ENCODE measurements at regions not wholly inside any gene's neighbourhood (a gene's known extent, or its start where the extent isn't known, plus 50 kb on each side); places are given as distances from the start of the nearest gene placed in this dataset.

DNA sequence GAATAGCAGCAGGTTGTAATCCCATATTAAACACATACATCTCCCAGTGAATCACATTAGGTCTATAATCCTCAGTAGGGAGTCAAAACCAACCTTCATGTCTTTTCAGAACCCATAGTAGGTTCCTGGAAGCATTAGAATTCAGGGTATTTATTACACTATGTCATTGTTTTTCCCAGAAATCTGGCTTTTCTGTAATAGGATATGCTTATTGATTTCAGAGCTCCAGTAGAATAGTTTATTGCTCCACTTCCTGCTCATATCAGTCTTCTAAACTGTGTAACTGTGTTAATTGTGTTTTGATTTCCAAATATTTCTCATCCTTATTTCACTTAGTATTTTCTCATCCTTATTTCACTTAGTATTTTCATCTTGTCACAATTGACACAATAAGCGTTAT, 268.0 kb downstream of the CCDC59 start:
- no peak overlapping the region for H3K27ac ChIP-seq (ENCODE audit: low read depth in 1 of 2, low read length in 1 of 2)
- no peaks in the 10 kb centered on the region for H3K4me1 ChIP-seq (ENCODE audit: control insufficient read depth in 2 of 2, insufficient read depth in 2 of 2, low read length in 2 of 2)
- H3K27me3 ChIP-seq (ENCODE audit: control insufficient read depth in 2 of 2, insufficient read depth in 1 of 2, low read length in 1 of 2): no peaks in the 10 kb centered on the region
- peaks cover 0 to 3% of the 10 kb centered on the region in 2 donors for H3K9me3 ChIP-seq (ENCODE audit: control insufficient read depth in 2 of 2, insufficient read depth in 1 of 2, low read length in 1 of 2)
- H3K36me3 ChIP-seq (ENCODE audit: control insufficient read depth in 2 of 2, insufficient read depth in 2 of 2, low read length in 1 of 2): no peaks in the 10 kb centered on the region
- WGBS: 94% methylated on average over 1 of the region's 1 CpG
- no peak for DNase-seq (ENCODE audit: low read depth in 6 of 9, low spot score in 9 of 9)
- H3K4me3 ChIP-seq (ENCODE audit: low read length in 2 of 2): no peak overlapping the region

- DNase-seq (ENCODE audit: low read depth in 6 of 9, low spot score in 9 of 9): no peak
- no peaks in the 10 kb centered on the region for H3K36me3 ChIP-seq (ENCODE audit: control insufficient read depth in 2 of 2, insufficient read depth in 2 of 2, low read length in 1 of 2)
- H3K27ac ChIP-seq (ENCODE audit: low read depth in 1 of 2, low read length in 1 of 2): no peak overlapping the region
- H3K4me1 ChIP-seq (ENCODE audit: control insufficient read depth in 2 of 2, insufficient read depth in 2 of 2, low read length in 2 of 2): no peaks in the 10 kb centered on the region
- no peaks in the 10 kb centered on the region for H3K27me3 ChIP-seq (ENCODE audit: control insufficient read depth in 2 of 2, insufficient read depth in 1 of 2, low read length in 1 of 2)
- 85% methylated on average over 7 of the region's 7 CpGs for WGBS
- H3K4me3 ChIP-seq (ENCODE audit: low read length in 2 of 2): no peak overlapping the region
- H3K9me3 ChIP-seq (ENCODE audit: control insufficient read depth in 2 of 2, insufficient read depth in 1 of 2, low read length in 1 of 2): peaks cover 0 to 3% of the 10 kb centered on the region in 2 donors
These were observed 268.6 kb downstream of the CCDC59 start for GRCh38 chr12:82089369-82090121.

DNA sequence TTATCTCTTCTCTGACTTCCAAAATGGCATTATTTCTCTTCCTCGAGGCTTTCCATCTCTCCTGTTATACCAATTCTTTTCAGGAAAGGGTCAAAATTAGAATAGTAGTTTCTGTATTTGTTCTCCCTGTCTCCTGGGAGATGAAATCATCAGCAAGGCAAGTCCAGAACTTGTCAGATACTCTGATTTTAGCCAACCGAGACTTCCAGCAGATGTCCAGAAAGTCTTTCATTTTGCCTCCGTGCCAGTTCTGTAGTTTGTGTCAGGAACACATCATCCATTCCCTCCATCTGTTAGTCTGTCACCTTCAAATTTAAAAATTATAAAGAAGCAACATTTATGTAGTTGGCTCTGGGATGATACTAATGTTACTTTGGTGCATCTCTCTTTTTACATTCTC, 275.7 kb downstream of the CCDC59 start:
- peak in 1 of 9 donors; percentile 3 for DNase-seq (ENCODE audit: low read depth in 6 of 9, low spot score in 9 of 9)
- peaks cover 0 to 13% of the 10 kb centered on the region in 2 donors for H3K9me3 ChIP-seq (ENCODE audit: control insufficient read depth in 2 of 2, insufficient read depth in 1 of 2, low read length in 1 of 2)
- no peaks in the 10 kb centered on the region for H3K36me3 ChIP-seq (ENCODE audit: control insufficient read depth in 2 of 2, insufficient read depth in 2 of 2, low read length in 1 of 2)
- no peaks in the 10 kb centered on the region for H3K27me3 ChIP-seq (ENCODE audit: control insufficient read depth in 2 of 2, insufficient read depth in 1 of 2, low read length in 1 of 2)
- no peak overlapping the region for H3K27ac ChIP-seq (ENCODE audit: low read depth in 1 of 2, low read length in 1 of 2)
- WGBS: 86% methylated on average over 3 of the region's 3 CpGs
- H3K4me1 ChIP-seq (ENCODE audit: control insufficient read depth in 2 of 2, insufficient read depth in 2 of 2, low read length in 2 of 2): no peaks in the 10 kb centered on the region
- H3K4me3 ChIP-seq (ENCODE audit: low read length in 2 of 2): no peak overlapping the region

- Histone ChIP-seq H3K4me3 (ENCODE audit: low read length in 2 of 2) (no peak overlapping the region), H3K36me3 (ENCODE audit: control insufficient read depth in 2 of 2, insufficient read depth in 2 of 2, low read length in 1 of 2) (no peaks in the 10 kb centered on the region), H3K4me1 (ENCODE audit: control insufficient read depth in 2 of 2, insufficient read depth in 2 of 2, low read length in 2 of 2) (no peaks in the 10 kb centered on the region), H3K9me3 (ENCODE audit: control insufficient read depth in 2 of 2, insufficient read depth in 1 of 2, low read length in 1 of 2) (no peaks in the 10 kb centered on the region), H3K27ac (ENCODE audit: low read depth in 1 of 2, low read length in 1 of 2) (no peak overlapping the region), H3K27me3 (ENCODE audit: control insufficient read depth in 2 of 2, insufficient read depth in 1 of 2, low read length in 1 of 2) (no peaks in the 10 kb centered on the region)
- WGBS: 56% methylated on average over 2 of the region's 2 CpGs
- DNase-seq (ENCODE audit: low read depth in 6 of 9, low spot score in 9 of 9): no peak
These were observed 288.2 kb downstream of the CCDC59 start for GRCh38 chr12:82069931-82070514.

DNA sequence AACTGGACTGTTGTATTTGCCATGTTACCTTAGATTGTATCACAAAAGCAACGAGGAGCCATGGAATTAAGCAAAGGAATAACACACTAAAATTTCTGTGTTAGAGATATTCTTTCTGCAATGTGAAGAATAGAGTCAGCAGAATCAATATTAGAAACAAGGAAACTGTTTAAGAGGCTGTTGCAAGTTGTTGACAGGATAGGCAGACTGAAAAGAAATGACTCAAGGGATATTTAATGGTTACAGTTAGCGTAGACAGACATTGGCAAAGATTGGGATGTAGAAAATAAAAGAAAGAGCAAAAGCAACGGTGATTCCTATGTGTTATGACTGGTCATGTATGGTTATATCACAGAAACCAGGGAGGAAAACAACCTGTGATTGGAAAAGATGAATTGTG, 299.0 kb upstream of the PPFIA2 start:
- no peak for DNase-seq (ENCODE audit: low read depth in 6 of 9, low spot score in 9 of 9)
- Histone ChIP-seq H3K27ac (ENCODE audit: low read depth in 1 of 2, low read length in 1 of 2) (no peak overlapping the region), H3K27me3 (ENCODE audit: control insufficient read depth in 2 of 2, insufficient read depth in 1 of 2, low read length in 1 of 2) (no peaks in the 10 kb centered on the region), H3K4me3 (ENCODE audit: low read length in 2 of 2) (no peak overlapping the region), H3K4me1 (ENCODE audit: control insufficient read depth in 2 of 2, insufficient read depth in 2 of 2, low read length in 2 of 2) (no peaks in the 10 kb centered on the region), H3K36me3 (ENCODE audit: control insufficient read depth in 2 of 2, insufficient read depth in 2 of 2, low read length in 1 of 2) (no peaks in the 10 kb centered on the region), H3K9me3 (ENCODE audit: control insufficient read depth in 2 of 2, insufficient read depth in 1 of 2, low read length in 1 of 2) (no peaks in the 10 kb centered on the region)
- 70% methylated on average over 3 of the region's 3 CpGs for WGBS

GRCh38 chr12:82057770-82058169, 298.6 kb upstream of the PPFIA2 start:
- no peak for DNase-seq (ENCODE audit: low read depth in 6 of 9, low spot score in 9 of 9)
- WGBS: 60% methylated on average over 2 of the region's 2 CpGs
- Histone ChIP-seq H3K27ac (ENCODE audit: low read depth in 1 of 2, low read length in 1 of 2) (no peak overlapping the region), H3K4me1 (ENCODE audit: control insufficient read depth in 2 of 2, insufficient read depth in 2 of 2, low read length in 2 of 2) (no peaks in the 10 kb centered on the region), H3K27me3 (ENCODE audit: control insufficient read depth in 2 of 2, insufficient read depth in 1 of 2, low read length in 1 of 2) (no peaks in the 10 kb centered on the region), H3K36me3 (ENCODE audit: control insufficient read depth in 2 of 2, insufficient read depth in 2 of 2, low read length in 1 of 2) (no peaks in the 10 kb centered on the region), H3K9me3 (ENCODE audit: control insufficient read depth in 2 of 2, insufficient read depth in 1 of 2, low read length in 1 of 2) (no peaks in the 10 kb centered on the region), H3K4me3 (ENCODE audit: low read length in 2 of 2) (no peak overlapping the region)

- H3K4me3 ChIP-seq (ENCODE audit: low read length in 2 of 2): no peak overlapping the region
- no peak for DNase-seq (ENCODE audit: low read depth in 6 of 9, low spot score in 9 of 9)
- no peaks in the 10 kb centered on the region for H3K36me3 ChIP-seq (ENCODE audit: control insufficient read depth in 2 of 2, insufficient read depth in 2 of 2, low read length in 1 of 2)
- H3K9me3 ChIP-seq (ENCODE audit: control insufficient read depth in 2 of 2, insufficient read depth in 1 of 2, low read length in 1 of 2): no peaks in the 10 kb centered on the region
- H3K27me3 ChIP-seq (ENCODE audit: control insufficient read depth in 2 of 2, insufficient read depth in 1 of 2, low read length in 1 of 2): no peaks in the 10 kb centered on the region
- WGBS: 51% methylated on average over 1 of the region's 1 CpG
- H3K27ac ChIP-seq (ENCODE audit: low read depth in 1 of 2, low read length in 1 of 2): no peak overlapping the region
- no peaks in the 10 kb centered on the region for H3K4me1 ChIP-seq (ENCODE audit: control insufficient read depth in 2 of 2, insufficient read depth in 2 of 2, low read length in 2 of 2)
These were observed 296.2 kb upstream of the PPFIA2 start for GRCh38 chr12:82055391-82055790.

GRCh38 chr12:82054566-82054965, 295.4 kb upstream of the PPFIA2 start:
- H3K4me1 ChIP-seq (ENCODE audit: control insufficient read depth in 2 of 2, insufficient read depth in 2 of 2, low read length in 2 of 2): no peaks in the 10 kb centered on the region
- no peak overlapping the region for H3K27ac ChIP-seq (ENCODE audit: low read depth in 1 of 2, low read length in 1 of 2)
- 93% methylated on average over 2 of the region's 2 CpGs for WGBS
- no peaks in the 10 kb centered on the region for H3K9me3 ChIP-seq (ENCODE audit: control insufficient read depth in 2 of 2, insufficient read depth in 1 of 2, low read length in 1 of 2)
- no peak overlapping the region for H3K4me3 ChIP-seq (ENCODE audit: low read length in 2 of 2)
- no peaks in the 10 kb centered on the region for H3K36me3 ChIP-seq (ENCODE audit: control insufficient read depth in 2 of 2, insufficient read depth in 2 of 2, low read length in 1 of 2)
- no peaks in the 10 kb centered on the region for H3K27me3 ChIP-seq (ENCODE audit: control insufficient read depth in 2 of 2, insufficient read depth in 1 of 2, low read length in 1 of 2)
- DNase-seq (ENCODE audit: low read depth in 6 of 9, low spot score in 9 of 9): no peak

DNA sequence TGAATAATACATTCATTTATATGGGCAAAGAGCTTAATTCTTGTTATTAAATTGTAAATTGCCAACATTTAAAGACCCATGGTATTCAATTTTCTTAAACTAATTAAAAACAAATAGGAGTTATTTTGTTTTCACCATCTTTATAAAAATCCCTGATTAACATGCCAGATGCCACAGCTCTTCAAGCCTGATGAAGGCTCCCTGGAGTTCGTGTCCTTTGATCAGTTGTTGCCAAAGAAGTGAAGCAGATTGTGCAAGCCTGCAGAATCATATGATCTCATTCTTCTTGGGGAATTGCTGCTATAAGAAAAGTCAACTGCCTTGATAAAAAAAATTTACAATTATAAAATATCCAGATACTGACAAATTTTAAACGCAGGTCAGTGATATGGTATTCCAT, 288.3 kb upstream of the PPFIA2 start:
- Histone ChIP-seq H3K27me3 (ENCODE audit: control insufficient read depth in 2 of 2, insufficient read depth in 1 of 2, low read length in 1 of 2) (no peaks in the 10 kb centered on the region), H3K36me3 (ENCODE audit: control insufficient read depth in 2 of 2, insufficient read depth in 2 of 2, low read length in 1 of 2) (no peaks in the 10 kb centered on the region), H3K27ac (ENCODE audit: low read depth in 1 of 2, low read length in 1 of 2) (no peak overlapping the region), H3K4me3 (ENCODE audit: low read length in 2 of 2) (no peak overlapping the region), H3K9me3 (ENCODE audit: control insufficient read depth in 2 of 2, insufficient read depth in 1 of 2, low read length in 1 of 2) (no peaks in the 10 kb centered on the region), H3K4me1 (ENCODE audit: control insufficient read depth in 2 of 2, insufficient read depth in 2 of 2, low read length in 2 of 2) (no peaks in the 10 kb centered on the region)
- WGBS: 77% methylated on average over 2 of the region's 2 CpGs
- no peak for DNase-seq (ENCODE audit: low read depth in 6 of 9, low spot score in 9 of 9)
